OCI-LY1 (cell line): ENCODE measurements at regions not wholly inside any gene's neighbourhood (a gene's known extent, or its start where the extent isn't known, plus 50 kb on each side); places are given as distances from the start of the nearest gene placed in this dataset.

ENCODE experiments used
- H2AFZ ChIP-seq: fragments of 200-600 bp; sonication (generic), shearing (Covaris generic); 2 replicates; pipeline ENCODE4 v1.6.0; 2014; ENCODE audit warnings: antibody characterized with exemption, mild to moderate bottlenecking, low read length
- H3F3A ChIP-seq: fragments of 200-600 bp; sonication (generic), shearing (Covaris generic); 2 replicates; pipeline ENCODE4 v1.6.0; 2014; ENCODE audit warnings: mild to moderate bottlenecking, antibody characterized with exemption, low read length, moderate library complexity; ENCODE audit not compliant: insufficient read depth
- H3K27ac ChIP-seq: fragments of 200-600 bp; sonication (generic); 2 replicates; pipeline ENCODE4 v1.5.1; 2014; ENCODE audit warnings: low read length, mixed run types, mild to moderate bottlenecking, low read depth; ENCODE audit not compliant: poor library complexity, severe bottlenecking
- H3K27me3 ChIP-seq: fragments of 200-600 bp; sonication (generic); 2 replicates; pipeline ENCODE4 v1.6.0; 2014; ENCODE audit warnings: antibody characterized with exemption, mild to moderate bottlenecking, low read length, moderate library complexity; ENCODE audit not compliant: insufficient read depth
- H3K36me3 ChIP-seq: fragments of 200-600 bp; sonication (generic); 2 replicates; pipeline ENCODE4 v1.6.1; 2014; ENCODE audit warnings: mild to moderate bottlenecking, antibody characterized with exemption, low read length, moderate library complexity, mixed read lengths; ENCODE audit not compliant: insufficient read depth
- H3K4me1 ChIP-seq: fragments of 200-600 bp; sonication (generic); 2 replicates; pipeline ENCODE4 v1.5.1; 2014; ENCODE audit warnings: mild to moderate bottlenecking, low read length, moderate library complexity; ENCODE audit not compliant: insufficient read depth, severe bottlenecking
- H3K4me2 ChIP-seq: fragments of 200-600 bp; sonication (generic), shearing (Covaris generic); 2 replicates; pipeline ENCODE4 v1.6.1; 2014; ENCODE audit warnings: low read length
- H3K4me3 ChIP-seq: fragments of 200-600 bp; sonication (generic); 2 replicates; pipeline ENCODE4 v1.5.1; 2014; ENCODE audit warnings: low read length, low read depth, mild to moderate bottlenecking, mixed read lengths; ENCODE audit not compliant: poor library complexity, severe bottlenecking
- H3K79me2 ChIP-seq: fragments of 200-600 bp; shearing (Covaris generic); 2 replicates; pipeline ENCODE4 v1.6.1; 2016; ENCODE audit warnings: mixed run types, low read length, mixed read lengths; ENCODE audit not compliant: insufficient read depth
- H3K9ac ChIP-seq: fragments of 200-600 bp; sonication (generic), shearing (Covaris generic); 2 replicates; pipeline ENCODE4 v1.6.1; 2014; ENCODE audit warnings: mild to moderate bottlenecking, low read length, mixed read lengths
- H3K9me2 ChIP-seq: fragments of 200-600 bp; sonication (generic), shearing (Covaris generic); 2 replicates; pipeline ENCODE4 v1.6.1; 2014; ENCODE audit warnings: low read depth, mild to moderate bottlenecking, low read length, mixed read lengths
- H3K9me3 ChIP-seq: fragments of 200-600 bp; shearing (Covaris generic); 2 replicates; pipeline ENCODE4 v1.6.1; 2014; ENCODE audit warnings: low read length, mixed read lengths
- H4K20me1 ChIP-seq: fragments of 200-600 bp; sonication (generic), shearing (Covaris generic); 2 replicates; pipeline ENCODE4 v1.6.0; 2016; ENCODE audit warnings: mild to moderate bottlenecking, low read length; ENCODE audit not compliant: insufficient read depth
- CTCF ChIP-seq: fragments of 200-600 bp; sonication (generic), shearing (Covaris generic); IDR thresholded peaks from 2 replicates; pipeline ENCODE4 v1.5.1; 2017; ENCODE audit warnings: mild to moderate bottlenecking, antibody characterized with exemption, low read length, moderate library complexity, mixed read lengths
- EZH2 ChIP-seq: fragments of 200-600 bp; sonication (generic), shearing (Covaris generic); IDR thresholded peaks from 2 replicates; pipeline ENCODE4 v1.8.0; 2017; ENCODE audit warnings: borderline replicate concordance, mixed run types, mild to moderate bottlenecking, antibody characterized with exemption, low read length, moderate library complexity, mixed read lengths

DNA sequence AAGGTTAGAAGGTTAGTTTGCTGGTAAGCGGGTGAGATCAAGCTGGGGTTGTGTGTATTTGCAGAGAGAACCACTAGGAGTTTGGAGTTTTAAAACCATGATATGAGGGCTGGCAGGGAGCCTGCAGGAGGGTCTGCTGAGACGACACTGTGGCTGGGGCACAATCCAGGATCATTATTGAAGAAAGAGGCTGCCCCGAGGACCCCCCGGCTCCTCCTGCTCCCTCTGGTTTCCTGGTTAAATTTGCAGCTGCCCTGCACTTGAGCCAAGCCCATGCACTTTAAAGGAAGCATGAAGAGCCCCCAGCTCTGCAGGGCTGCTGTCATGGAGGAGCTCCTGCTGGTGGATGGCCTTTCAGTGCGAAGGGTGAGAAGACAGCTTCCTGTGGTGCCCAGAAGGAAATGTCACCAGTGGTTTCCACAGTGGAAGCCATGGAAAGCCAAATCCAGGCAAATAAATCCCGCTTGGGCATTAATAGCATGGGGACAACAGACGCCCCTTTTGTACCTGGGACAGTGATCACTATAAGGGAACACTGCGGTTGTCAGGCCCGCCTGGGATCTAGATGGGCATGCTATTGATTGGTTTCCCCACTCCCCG is 140.7 kb downstream of the NSG2 start:
- Histone ChIP-seq H3K36me3 (no peaks in the 10 kb centered on the region), H3K79me2 (no peaks in the 10 kb centered on the region), H3F3A (no peaks in the 10 kb centered on the region), H3K4me2 (no peak overlapping the region), H3K27ac (no peak overlapping the region), H3K9ac (no peak overlapping the region), H4K20me1 (no peaks in the 10 kb centered on the region), H3K9me2 (no peaks in the 10 kb centered on the region), H3K9me3 (no peaks in the 10 kb centered on the region), H2AFZ (no peak overlapping the region), H3K27me3 (peaks cover 10% of the 10 kb centered on the region), H3K4me1 (no peaks in the 10 kb centered on the region), H3K4me3 (no peak overlapping the region)
- no peak for TF ChIP-seq EZH2
- no peak for TF ChIP-seq CTCF

DNA sequence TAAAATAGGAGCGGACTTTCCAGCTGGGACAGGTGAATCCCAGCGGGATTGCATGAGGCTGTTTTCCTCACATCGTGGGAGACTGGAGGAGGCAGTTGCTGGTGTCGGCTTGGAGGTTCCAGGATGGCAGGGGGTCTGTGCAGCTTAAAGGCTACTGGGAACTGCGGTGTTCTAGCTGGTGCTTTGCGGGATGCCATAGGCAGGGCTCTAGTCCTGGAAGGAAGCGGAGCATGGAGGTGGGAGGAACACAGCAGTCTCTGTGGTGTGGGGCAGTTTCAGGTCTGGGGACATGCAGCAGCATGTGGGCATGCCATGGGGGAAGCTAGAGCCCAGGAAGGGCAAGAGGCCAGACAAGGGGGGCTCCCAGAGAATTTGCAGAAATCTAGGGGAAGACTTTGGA is 141.5 kb downstream of the NSG2 start:
- no peak for TF ChIP-seq CTCF
- Histone ChIP-seq H2AFZ (no peak overlapping the region), H3K27me3 (peaks cover 10% of the 10 kb centered on the region; the same call in 1 of the 2 replicates)

DNA sequence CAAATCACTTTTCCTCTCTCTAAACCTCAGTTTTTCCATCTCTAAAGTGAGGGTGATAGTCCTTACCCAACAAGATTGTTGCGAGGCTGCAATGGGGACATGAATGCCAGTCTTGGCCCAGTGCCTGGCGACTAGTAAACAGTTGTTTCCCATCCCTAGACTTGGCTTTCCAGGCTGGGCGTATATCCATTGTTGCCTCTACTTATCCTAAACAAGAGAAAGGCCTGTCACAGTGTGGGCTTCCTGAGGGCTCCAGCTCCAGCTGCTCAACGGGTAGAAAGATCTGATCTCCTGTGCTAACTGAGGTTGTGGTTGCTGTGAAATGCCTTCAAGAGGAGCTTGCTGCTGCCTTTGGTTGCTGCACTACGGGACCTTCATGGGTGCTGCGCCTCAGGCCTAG is 142.0 kb downstream of the NSG2 start:
- no peak overlapping the region for H3K4me2 ChIP-seq
- H4K20me1 ChIP-seq, result no peaks in the 10 kb centered on the region
- H3K27ac ChIP-seq, result no peak overlapping the region
- H3K36me3 ChIP-seq, result no peaks in the 10 kb centered on the region
- no peaks in the 10 kb centered on the region for H3K9me3 ChIP-seq
- no peaks in the 10 kb centered on the region for H3F3A ChIP-seq
- H3K9me2 ChIP-seq, result no peaks in the 10 kb centered on the region
- H3K9ac ChIP-seq, result no peak overlapping the region
- H3K4me3 ChIP-seq, result no peak overlapping the region
- TF ChIP-seq EZH2 (no peak), CTCF (no peak)
- peaks cover 10% of the 10 kb centered on the region; the same call in 1 of the 2 replicates for H3K27me3 ChIP-seq
- no peak overlapping the region for H2AFZ ChIP-seq
- no peaks in the 10 kb centered on the region for H3K4me1 ChIP-seq
- no peaks in the 10 kb centered on the region for H3K79me2 ChIP-seq

More for the DNA sequence above, 141.5 kb downstream of the NSG2 start:
- Histone ChIP-seq H3K9ac (no peak overlapping the region), H3K9me3 (no peaks in the 10 kb centered on the region), H4K20me1 (no peaks in the 10 kb centered on the region), H3K36me3 (no peaks in the 10 kb centered on the region), H3K4me2 (no peak overlapping the region), H3K4me1 (no peaks in the 10 kb centered on the region), H3K4me3 (no peak overlapping the region), H3F3A (no peaks in the 10 kb centered on the region), H3K79me2 (no peaks in the 10 kb centered on the region), H3K27ac (no peak overlapping the region), H3K9me2 (no peaks in the 10 kb centered on the region)
